GM18909 (cell line): ENCODE measurements at regions not wholly inside any gene's neighbourhood (a gene's known extent, or its start where the extent isn't known, plus 50 kb on each side); places are given as distances from the start of the nearest gene placed in this dataset.
"Not testable (repeated sequence)": the region's sequence is repeated elsewhere in the genome, so short reads cannot be mapped to it uniquely, and the experiment has no call there.

Experiments
- ATAC-seq: cut with Tn5 transposase; IDR thresholded peaks from one replicate; pipeline ENCODE4 v1.9.1; 2021; ENCODE audit warnings: mild to moderate bottlenecking; ENCODE audit not compliant: unreplicated experiment, poor library complexity

DNA sequence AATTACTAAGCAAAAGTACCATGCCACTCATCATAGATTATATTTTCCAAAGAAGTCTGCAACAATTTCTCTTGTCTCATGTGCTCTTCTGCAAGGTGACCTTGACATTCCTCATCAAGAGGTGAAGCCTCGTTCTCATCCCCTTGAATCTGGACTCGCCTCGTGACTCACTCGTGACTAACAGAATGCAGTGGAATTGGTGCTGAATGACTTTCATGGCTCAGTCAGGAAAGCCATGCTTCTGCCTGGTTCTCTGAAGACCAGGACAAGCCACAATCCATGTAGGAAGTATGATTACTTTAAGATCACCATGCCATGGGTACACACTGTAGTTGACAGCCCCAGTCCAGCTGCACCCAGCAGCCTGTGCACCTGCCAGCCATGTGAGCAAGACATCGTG lies 335.8 kb downstream of the GADD45G start:
- ATAC-seq = no peak

GRCh38 chr9:89941875-89942274 lies 337.1 kb downstream of the GADD45G start:
- no peak for ATAC-seq

GRCh38 chr9:89942643-89943042 lies 337.8 kb downstream of the GADD45G start:
- ATAC-seq = no peak

DNA sequence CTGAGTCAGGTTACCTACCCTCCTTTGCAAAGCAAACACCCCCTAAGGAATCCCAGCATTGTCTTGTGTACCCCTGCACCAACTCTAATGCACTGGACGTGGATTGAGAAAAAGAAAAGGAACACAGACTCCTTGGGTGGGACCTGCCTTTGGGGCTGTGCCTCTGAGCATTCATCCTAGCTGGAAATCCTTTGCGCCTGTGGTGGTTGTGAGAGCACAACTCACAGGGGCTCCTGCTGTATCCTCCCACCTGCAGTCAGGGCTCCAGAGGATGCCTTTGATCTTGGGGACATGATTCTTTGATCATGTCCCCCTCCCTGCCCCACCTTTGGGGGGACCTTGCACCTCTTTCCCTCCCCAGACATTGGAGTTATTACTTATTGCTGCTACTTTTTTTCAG lies 338.5 kb downstream of the GADD45G start:
- no peak for ATAC-seq

DNA sequence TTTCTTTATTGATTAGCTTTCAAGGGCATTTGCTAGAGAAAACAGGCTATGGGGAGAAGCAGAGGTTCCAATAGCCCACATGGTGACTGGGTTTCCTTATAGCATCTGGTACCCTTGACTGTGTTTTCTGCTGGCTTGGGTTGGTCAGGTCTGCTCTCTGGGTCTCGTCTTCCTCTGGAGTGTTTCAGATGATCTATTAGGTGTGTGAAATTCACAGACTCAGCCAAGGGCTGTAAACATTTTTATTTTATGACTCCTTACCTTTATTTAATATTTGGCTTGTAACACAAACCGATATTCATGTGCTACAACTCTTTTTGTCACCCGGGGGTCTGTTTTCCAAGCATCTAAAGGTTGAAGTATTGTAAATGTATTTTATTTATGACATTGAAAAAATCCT lies 338.9 kb downstream of the GADD45G start:
- no peak for ATAC-seq

- ATAC-seq = no peak
Observed at GRCh38 chr9:89945133-89945532, 340.3 kb downstream of the GADD45G start.

- no peak for ATAC-seq
Observed at GRCh38 chr9:89946741-89947140, 341.9 kb downstream of the GADD45G start.

DNA sequence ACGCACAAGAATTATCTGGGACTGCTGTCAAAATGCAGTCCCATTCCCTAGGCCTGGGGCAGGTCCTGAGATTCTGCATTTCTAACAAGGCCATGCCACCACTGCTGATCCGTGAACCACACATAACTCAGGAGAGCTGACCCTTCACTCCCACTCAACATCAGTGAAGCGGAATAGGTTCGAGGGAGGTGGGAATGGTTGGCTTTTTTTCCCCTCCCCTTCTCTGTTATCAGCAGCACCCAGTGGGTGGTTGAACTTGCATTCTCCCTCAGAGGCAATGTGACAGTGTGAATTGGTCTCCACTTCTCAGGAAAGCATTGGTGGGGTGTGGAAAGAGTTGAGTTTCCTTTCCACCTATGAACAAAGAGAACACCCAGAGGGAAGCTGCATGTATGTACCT lies 344.3 kb downstream of the GADD45G start:
- ATAC-seq = no peak

DNA sequence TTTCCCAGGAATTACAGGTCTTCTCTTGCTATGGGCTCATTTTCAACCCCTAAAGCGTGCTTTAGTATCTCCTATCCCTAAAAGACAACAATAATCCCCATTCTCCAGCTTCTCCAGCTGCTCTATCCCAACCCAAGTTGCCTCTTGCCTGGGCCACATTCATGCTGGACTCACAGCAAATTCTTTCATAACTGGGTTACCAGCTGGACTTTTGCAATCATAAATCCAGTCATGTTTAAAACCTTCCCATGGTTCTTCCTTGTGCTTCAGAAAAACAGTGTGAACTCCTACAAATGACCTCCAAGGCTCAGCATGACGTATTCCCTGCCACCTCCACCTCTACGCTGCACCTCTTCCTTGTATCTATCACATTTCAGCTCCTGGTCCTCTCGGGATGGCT lies 346.9 kb downstream of the GADD45G start:
- no peak for ATAC-seq

GRCh38 chr9:89952401-89952800 lies 347.6 kb downstream of the GADD45G start:
- ATAC-seq = no peak

DNA sequence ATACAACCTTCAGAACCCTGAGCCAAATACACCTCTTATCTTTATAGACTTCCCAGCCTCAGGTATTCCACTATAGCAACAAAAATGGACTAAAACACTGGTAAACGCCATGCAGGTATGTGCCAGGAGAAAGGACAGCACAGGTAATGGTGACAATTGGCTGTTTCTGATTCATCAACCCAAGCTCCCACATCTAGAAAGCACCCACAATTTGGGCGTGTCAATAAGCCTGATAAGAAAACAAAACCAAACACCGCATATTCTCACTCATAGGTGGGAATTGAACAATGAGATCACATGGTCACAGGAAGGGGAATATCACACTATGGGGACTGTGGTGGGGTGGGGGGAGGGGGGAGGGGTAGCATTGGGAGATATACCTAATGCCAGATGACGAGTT lies 348.5 kb downstream of the GADD45G start:
- ATAC-seq = not testable (repeated sequence)

- no peak for ATAC-seq
Observed at GRCh38 chr9:89953824-89954615, 349.2 kb downstream of the GADD45G start.

GRCh38 chr9:89955144-89955543 lies 350.3 kb downstream of the GADD45G start:
- no peak for ATAC-seq

DNA sequence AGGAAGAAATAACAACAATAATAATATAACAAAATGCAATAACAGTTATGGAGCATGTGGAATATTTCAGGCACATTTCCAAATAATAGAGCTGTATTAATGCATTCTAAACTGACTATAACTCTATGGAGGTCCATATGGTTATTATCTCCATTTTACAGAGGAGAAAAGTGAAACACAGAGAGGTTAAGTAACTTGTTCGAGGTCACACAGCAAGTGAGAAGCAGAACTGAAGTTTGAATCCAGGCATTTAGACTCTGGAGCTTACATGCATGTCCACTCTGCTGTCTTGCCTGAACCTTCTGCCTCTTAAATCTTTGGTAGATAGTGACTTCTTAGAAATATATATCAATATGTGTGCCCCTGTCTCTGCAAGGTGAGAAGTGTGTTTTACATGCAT lies 350.8 kb downstream of the GADD45G start:
- ATAC-seq = no peak

GRCh38 chr9:89956331-89956730 lies 351.5 kb downstream of the GADD45G start:
- ATAC-seq = no peak

DNA sequence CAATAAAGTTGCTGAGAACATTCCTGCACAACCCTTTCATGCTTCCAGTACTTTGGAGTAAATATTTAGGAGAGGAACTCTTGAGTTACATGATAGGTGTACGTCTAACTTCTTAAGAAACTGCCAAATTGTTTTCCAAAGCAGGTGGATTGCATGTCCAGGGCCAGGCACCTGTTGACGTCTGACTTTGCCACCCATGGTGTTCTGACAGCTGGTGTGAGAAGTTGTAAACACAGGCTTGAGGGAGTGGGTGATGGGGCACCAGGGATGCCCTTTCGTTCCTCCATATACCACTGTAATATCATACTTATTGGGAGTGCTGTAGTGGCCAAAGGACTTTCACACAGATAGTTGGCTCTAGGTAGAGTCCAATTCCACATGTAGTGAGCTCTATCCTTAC lies 352.1 kb downstream of the GADD45G start:
- no peak for ATAC-seq

GRCh38 chr9:89958086-89958485 lies 353.3 kb downstream of the GADD45G start:
- no peak for ATAC-seq

- no peak for ATAC-seq
Observed at GRCh38 chr9:89961616-89962341, 357.0 kb downstream of the GADD45G start.

GRCh38 chr9:89963280-89963679 lies 358.5 kb downstream of the GADD45G start:
- no peak for ATAC-seq

- ATAC-seq = no peak
Observed at GRCh38 chr9:89967527-89967926, 362.7 kb downstream of the GADD45G start.

- no peak for ATAC-seq
Observed at GRCh38 chr9:89969156-89969675, 364.4 kb downstream of the GADD45G start.
